ENCODE measurements at regions not wholly inside any gene's neighbourhood (a gene's known extent, or its start where the extent isn't known, plus 50 kb on each side); places are given as distances from the start of the nearest gene placed in this dataset.

DNA sequence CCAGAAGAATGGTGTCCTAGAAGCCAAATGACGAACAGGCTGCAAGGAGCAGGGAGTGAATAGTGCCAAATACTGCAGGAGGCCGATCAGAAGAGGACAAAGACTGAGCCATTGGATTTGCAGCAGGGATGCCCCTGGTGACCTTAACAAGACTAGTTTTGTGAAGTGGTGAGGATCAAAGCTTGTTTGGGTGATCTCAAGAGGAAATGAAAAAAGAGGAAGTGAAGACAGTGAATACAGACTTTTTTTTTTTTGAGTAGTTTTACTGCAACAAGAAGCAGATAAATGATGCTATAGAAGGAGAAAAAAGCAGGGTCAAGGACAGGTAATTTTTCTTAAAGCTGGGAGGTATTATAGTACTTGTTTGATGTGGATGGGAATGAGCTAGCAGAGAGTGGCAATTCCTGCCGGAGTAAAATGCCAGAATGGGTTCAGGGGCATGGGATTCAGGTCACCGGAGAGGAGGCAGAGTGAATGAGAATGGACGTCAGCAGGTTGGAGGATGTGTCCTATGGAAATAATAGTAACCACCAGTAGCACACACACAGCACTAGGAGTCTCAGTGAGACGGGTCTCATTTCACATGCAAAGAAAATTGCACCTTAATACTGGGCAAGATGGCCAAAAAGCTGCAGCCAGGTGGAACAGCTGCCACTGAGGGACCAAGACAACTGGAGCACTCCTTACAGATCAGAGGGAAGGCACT, 345.8 kb upstream of the CCDC196 start:
- in situ Hi-C loops (cut with HindIII; ENCODE audit: low sequenced_read_pairs), result no loop called here

GRCh38 chr14:66140963-66141362, 345.2 kb upstream of the CCDC196 start:
- in situ Hi-C loops (cut with HindIII; ENCODE audit: low sequenced_read_pairs), result no loop called here

DNA sequence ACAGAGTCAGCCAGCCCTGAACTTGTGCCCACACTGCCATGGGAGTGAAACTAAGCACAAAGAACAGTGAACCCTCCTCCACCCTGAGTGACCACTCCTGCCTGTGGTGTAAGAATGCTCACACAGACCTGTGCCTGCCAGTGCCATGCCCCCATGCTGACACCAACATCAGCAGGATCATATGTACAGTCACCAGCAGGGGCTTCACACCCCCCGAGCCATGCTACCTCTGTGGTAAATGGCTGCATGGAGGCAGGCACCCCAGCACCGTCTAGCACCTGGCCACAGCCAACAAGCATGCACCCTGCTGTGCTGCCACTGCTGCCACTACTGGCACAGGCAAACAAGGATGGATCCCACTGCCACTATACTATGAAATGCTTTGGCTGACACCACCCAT, 344.4 kb upstream of the CCDC196 start:
- in situ Hi-C loops (cut with HindIII; ENCODE audit: low sequenced_read_pairs), result no loop called here

DNA sequence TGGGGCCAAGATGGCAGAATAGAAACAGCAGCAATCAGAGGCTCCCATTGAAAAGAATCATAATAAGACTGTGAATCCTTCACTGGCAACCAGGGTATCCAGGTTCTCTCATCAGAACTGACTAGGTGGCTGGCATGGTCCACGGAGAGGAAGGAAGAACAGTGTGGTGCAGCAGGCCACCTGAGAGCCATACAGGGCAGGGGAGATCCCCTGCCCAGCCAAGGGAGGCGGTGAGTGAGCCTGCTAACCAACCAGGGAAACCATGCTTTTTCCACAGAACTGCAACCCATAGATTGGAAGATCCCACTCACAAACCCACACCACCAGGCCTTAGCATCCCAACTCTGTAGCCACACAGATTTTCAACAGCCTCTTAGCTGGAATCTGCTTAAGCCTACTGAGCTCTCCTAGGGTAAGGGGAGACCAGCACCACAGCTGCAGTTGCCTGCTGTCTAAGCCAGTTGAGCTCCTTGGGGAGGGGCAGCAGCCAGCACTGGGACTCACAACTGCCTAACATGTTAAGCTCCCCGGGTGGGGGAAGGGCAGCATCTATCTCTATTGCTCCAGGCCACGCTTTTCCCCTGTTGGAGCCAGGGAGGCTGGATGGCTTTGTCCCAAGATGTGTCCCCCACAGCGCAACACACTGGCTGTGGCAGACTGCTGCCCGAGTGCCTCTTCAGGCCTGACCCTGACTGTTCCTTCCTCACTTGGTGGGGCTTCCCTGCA, 342.6 kb upstream of the CCDC196 start:
- in situ Hi-C loops (cut with HindIII; ENCODE audit: low sequenced_read_pairs), result no loop called here

GRCh38 chr14:66152302-66152701, 333.9 kb upstream of the CCDC196 start:
- in situ Hi-C loops (cut with HindIII; ENCODE audit: low sequenced_read_pairs), result no loop called here

DNA sequence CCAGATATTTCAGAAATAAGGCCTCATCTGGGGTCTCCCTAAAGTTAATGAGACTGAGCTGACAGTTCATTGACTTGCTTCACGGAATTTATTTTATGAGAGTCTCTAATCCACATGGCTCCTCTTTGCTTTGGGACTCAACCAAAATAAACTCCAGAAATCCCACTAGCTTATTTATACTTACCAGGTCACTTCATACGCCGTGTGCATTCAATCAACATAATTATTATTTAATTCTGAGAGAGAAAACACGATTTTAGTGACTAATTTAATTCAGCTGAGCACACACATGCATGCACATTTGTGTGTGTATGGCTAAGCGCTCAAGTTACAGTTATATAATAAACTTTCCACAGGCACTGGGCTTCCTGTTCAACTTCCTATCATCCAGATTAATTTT, 333.4 kb upstream of the CCDC196 start:
- in situ Hi-C loops (cut with HindIII; ENCODE audit: low sequenced_read_pairs), result no loop called here

DNA sequence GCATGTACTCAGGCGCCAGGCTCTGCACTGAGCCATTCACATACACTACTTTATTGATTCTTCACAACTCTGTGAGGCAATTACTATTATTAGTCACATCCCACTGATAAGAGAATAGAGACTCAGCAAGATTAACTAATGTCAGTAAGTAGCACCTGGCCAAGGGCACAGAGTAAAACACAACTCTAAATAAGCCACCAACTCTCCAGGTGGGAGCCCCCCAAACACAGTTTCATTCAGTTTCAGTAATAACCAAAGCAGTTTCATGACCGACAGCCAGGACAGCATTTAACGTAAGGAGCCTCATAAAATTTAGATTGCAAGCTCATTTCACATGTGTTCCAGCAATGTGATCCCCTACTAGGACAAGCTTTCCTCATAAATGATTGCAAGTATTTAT, 323.1 kb upstream of the CCDC196 start:
- in situ Hi-C loops (cut with HindIII; ENCODE audit: low sequenced_read_pairs), result no loop called here

- in situ Hi-C loops (cut with HindIII; ENCODE audit: low sequenced_read_pairs), result no loop called here
Measured at GRCh38 chr14:66165337-66165736, 320.8 kb upstream of the CCDC196 start.

DNA sequence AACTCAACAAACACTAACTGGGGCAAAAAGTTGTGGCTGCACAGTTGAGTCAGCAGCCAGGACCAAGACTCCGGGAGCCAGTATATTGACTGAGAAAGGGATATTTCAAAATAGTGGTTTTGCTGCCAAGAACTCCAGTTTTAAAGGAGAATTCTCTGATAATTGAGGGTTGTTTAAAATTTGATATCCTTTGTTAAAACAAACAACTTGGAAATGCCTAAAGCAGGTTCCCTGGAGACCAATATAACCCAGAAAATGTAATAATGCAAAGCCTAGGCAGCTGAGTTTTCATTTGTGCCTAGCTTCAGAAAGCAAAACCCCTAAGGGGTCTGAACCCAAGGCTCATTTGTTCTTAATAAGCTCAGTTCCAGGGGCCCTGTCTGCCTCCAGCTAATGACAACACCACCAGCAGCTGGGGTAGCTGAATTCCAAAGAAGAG, 311.7 kb upstream of the CCDC196 start:
- in situ Hi-C loops (cut with HindIII; ENCODE audit: low sequenced_read_pairs), result no loop called here

- in situ Hi-C loops (cut with HindIII; ENCODE audit: low sequenced_read_pairs), result no loop called here
Measured at GRCh38 chr14:66177935-66178334, 308.2 kb upstream of the CCDC196 start.

DNA sequence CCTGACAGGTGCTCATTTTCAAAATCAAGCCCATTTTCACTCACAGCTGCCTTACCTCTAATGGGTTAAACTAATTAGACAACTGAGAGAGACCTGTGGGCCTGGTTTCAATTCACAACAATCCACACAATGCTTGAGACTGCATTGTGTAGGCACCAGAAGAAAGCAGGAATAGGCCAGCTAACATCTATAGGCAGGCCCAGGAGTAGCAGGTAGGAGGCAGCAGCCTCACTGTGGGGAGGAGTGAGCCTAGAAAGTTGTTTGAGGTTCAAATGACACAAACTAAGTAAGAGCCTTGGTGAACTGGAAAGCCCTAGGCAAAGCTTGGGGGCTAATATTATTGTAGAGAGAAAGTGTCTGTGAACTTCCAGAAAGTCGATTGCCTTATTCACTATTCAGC, 289.5 kb upstream of the CCDC196 start:
- in situ Hi-C loops (cut with HindIII; ENCODE audit: low sequenced_read_pairs), result no loop called here

GRCh38 chr14:66197276-66197675, 288.9 kb upstream of the CCDC196 start:
- in situ Hi-C loops (cut with HindIII; ENCODE audit: low sequenced_read_pairs), result no loop called here

DNA sequence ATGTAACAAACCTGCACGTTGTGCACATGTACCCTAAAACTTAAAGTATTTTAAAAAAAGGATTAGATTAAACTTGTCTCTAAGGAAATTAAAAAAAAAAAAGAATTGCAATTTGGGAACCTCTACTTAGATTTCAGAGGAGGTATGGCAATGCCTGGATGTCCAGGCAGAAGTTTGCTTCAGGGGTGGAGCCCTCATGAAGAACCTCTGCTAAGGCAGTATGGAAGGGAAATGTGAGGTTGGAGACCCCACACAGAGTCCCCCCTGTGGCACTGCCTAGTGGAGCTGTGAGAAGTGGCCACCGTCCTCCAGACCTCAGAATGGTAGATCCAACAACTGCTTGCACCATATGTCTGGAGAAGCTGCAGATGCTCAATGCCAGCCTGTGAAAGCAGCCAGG, 279.6 kb upstream of the CCDC196 start:
- in situ Hi-C loops (cut with HindIII; ENCODE audit: low sequenced_read_pairs), result no loop called here

GRCh38 chr14:66216763-66217162, 269.4 kb upstream of the CCDC196 start:
- in situ Hi-C loops (cut with HindIII; ENCODE audit: low sequenced_read_pairs), result no loop called here

GRCh38 chr14:66219886-66220285, 266.3 kb upstream of the CCDC196 start:
- in situ Hi-C loops (cut with HindIII; ENCODE audit: low sequenced_read_pairs), result no loop called here

DNA sequence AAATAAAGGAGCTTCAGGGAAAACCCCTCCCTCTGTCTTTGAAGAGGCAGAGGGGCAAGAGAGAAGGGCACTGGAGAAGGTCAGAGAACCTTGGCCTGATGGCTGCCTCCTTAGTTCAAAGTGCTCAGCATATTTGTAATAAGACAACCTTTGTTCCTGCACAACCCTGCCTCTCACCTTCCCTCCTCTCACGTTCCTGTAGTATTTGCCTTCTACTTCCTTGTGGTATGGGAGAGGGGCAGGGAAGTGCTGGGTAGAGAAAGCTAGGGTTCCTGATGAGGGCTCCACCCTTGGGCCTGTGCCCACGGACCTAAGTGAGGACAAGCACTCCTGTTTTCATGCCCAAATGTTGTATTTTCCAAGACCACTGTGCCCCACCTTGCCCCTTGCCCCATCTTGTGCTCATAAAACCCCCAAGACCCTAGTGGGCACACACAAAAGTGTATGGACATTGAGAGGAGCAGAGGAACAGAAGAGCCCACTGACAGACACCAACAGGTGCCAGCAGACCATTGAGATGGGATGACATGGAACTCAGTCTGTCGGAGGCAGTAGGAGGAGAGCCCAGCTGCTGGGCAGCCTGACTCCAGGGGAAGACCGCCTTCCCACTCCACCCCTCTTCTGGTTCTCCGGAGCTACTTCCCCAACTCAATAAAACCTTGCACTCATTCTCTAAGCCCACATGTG, 261.5 kb upstream of the CCDC196 start:
- in situ Hi-C loops (cut with HindIII; ENCODE audit: low sequenced_read_pairs), result no loop called here

GRCh38 chr14:66225337-66225736, 260.8 kb upstream of the CCDC196 start:
- in situ Hi-C loops (cut with HindIII; ENCODE audit: low sequenced_read_pairs), result no loop called here

DNA sequence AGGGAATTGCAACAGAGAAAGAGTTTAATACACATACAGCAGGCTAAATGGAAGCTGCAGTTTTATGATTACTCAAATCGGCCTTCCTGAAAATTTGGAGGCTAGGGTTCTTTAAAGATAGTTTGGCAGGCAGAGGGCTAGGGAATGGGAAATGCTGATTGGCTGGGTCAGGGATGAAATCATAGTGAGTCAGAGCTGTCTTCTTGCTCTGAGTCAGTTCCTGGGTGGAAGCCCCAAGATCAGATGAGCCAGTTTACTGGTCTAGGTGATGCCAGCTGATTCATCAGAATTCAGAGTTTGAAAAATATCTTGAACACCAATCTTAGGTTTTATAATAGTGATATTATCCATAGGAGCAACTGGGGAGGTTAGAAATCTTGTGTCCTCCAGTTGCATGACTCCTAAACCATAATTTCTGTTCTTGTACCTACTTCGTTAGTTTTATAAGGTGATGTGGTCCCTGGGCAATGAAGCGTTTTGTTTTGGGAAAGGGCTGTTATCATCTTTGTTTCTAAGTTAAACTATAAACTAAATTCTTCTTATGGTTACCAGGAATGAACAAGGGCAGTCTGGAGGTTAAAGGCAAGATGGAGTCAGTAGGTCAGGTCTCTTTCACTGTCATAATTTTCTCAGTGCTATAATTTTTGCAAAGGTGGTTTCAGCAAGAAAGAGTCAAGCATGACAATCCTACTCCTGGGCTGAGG, 257.8 kb upstream of the CCDC196 start:
- in situ Hi-C loops (cut with HindIII; ENCODE audit: low sequenced_read_pairs), result no loop called here

GRCh38 chr14:66231820-66232219, 254.4 kb upstream of the CCDC196 start:
- in situ Hi-C loops (cut with HindIII; ENCODE audit: low sequenced_read_pairs), result no loop called here

DNA sequence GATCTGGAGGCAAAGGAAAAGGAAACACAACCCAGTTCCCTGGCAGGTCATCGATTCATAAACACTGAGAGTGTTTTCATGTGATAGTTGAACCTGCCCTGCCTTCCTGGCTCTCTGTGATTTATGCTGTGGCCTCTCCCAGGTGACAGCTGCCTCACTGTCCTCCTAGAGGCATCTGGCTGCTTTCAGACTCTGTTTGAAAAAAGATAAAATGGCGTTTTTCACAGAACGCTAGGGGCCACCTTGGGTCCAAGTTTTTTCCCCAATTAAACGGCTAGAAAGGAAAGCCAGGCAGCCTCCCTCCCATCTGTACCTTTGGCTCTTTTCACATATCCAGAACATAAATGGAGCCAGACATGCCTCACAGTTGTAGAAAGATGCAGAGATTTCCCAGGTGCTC, 252.6 kb upstream of the CCDC196 start:
- in situ Hi-C loops (cut with HindIII; ENCODE audit: low sequenced_read_pairs), result no loop called here

DNA sequence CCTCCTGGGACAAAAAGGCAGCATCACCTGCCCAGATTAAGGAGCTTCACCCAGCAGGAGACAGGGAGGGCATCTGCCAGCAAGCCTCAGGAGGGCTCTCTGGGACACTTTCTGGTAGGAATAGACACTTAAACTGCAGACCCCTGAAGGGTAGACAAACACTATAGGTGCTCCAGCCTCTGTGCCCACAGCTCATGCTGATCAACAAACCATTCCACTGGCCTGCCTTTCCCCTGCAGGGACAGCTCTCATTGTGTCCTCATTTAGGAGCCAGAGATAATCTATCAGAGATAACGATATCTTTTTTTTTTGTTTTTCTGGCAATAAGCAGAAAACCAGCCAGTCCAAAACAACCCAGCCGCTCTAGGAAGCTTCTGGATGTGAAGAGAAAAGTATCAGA, 251.8 kb upstream of the CCDC196 start:
- in situ Hi-C loops (cut with HindIII; ENCODE audit: low sequenced_read_pairs), result no loop called here

Measured in DLD1 (cell line).